SK-N-SH (cell line): ENCODE measurements at regions not wholly inside any gene's neighbourhood (a gene's known extent, or its start where the extent isn't known, plus 50 kb on each side); places are given as distances from the start of the nearest gene placed in this dataset.

Experiments used
- CTCF ChIA-PET: fragments of 300-600, 350-600 bp; formaldehyde crosslinking; extraction: SDS; loops from one replicate; lab custom pipeline; 2021; lab: Yijun Ruan, JAX
- POLR2A ChIA-PET: fragments of 350-600 bp; sonication (Branson Sonifier 250); formaldehyde crosslinking; extraction: SDS; loops from one replicate; lab custom pipeline; 2020; ENCODE audit warnings: antibody characterized with exemption, inconsistent platforms; lab: Yijun Ruan, JAX
- DNase-seq: peaks from one replicate; pipeline ENCODE4 v3.0.0; 2012
- H2AFZ ChIP-seq: fragments of 200-600 bp; sonication (generic); 2 replicates; pipeline ENCODE4 v1.8.1; 2016; ENCODE audit warnings: antibody characterized with exemption, mild to moderate bottlenecking, low read depth
- H3F3A ChIP-seq: fragments of 200-600 bp; sonication (generic); replicated peaks from 2 replicates; pipeline ENCODE3; 2016; ENCODE audit warnings: antibody characterized with exemption, mild to moderate bottlenecking; ENCODE audit not compliant: insufficient read depth
- H3K27ac ChIP-seq, 2 experiments: fragments of 200-500 bp in 1 of 2; fragments of 200-600 bp in 1 of 2; sonication (Bioruptor generic) in 1 of 2; sonication (generic), shearing (Covaris generic) in 1 of 2; 2 replicates each; pipeline versions ENCODE4 v1.5.1 to v1.6.1; 2014 to 2016; ENCODE audit warnings: low read depth in 2 of 2, inconsistent platforms in 1 of 2, low read length in 1 of 2, mild to moderate bottlenecking in 1 of 2, mixed read lengths in 1 of 2
- H3K27me3 ChIP-seq: fragments of 200-600 bp; sonication (generic), shearing (Covaris generic); 2 replicates; pipeline ENCODE4 v1.6.1; 2016; ENCODE audit warnings: mixed run types; ENCODE audit not compliant: insufficient read depth
- H3K36me3 ChIP-seq, 2 experiments: fragments of 200-500 bp in 1 of 2; fragments of 200-600 bp in 1 of 2; sonication (Bioruptor generic) in 1 of 2; sonication (generic) in 1 of 2; replicated peaks in 1 of 2; 2 replicates each; pipeline versions ENCODE3 to v1.5.1; 2014 to 2016; ENCODE audit warnings: low read length in 1 of 2, mild to moderate bottlenecking in 1 of 2; ENCODE audit not compliant: insufficient read depth in 2 of 2, control insufficient read depth in 1 of 2
- H3K4me1 ChIP-seq, 2 experiments: fragments of 200-500 bp in 1 of 2; fragments of 200-600 bp in 1 of 2; sonication (Bioruptor generic) in 1 of 2; sonication (generic), shearing (Covaris generic) in 1 of 2; 2 replicates each; pipeline versions ENCODE4 v1.5.1 to v1.6.1; 2014 to 2016; ENCODE audit warnings: low read depth in 1 of 2, low read length in 1 of 2, mixed run types in 1 of 2; ENCODE audit not compliant: insufficient read depth in 2 of 2, control insufficient read depth in 1 of 2
- H3K4me2 ChIP-seq: fragments of 200-600 bp; sonication (generic), shearing (Covaris generic); 2 replicates; pipeline ENCODE4 v1.6.1; 2017; ENCODE audit warnings: mixed run types
- H3K4me3 ChIP-seq, 2 experiments: fragments of 200-500 bp in 1 of 2; fragments of 200-600 bp in 1 of 2; sonication (Bioruptor generic) in 1 of 2; sonication (generic), shearing (Covaris generic) in 1 of 2; 2 replicates each; pipeline versions ENCODE4 v1.5.1 to v1.8.1; 2014 to 2016; ENCODE audit warnings: low read depth in 2 of 2, inconsistent platforms in 1 of 2, low read length in 1 of 2, mild to moderate bottlenecking in 1 of 2, mixed read lengths in 1 of 2, moderate library complexity in 1 of 2
- H3K79me2 ChIP-seq: fragments of 200-600 bp; sonication (generic); 2 replicates; pipeline ENCODE4 v1.8.1; 2017; ENCODE audit warnings: mild to moderate bottlenecking; ENCODE audit not compliant: insufficient read depth
- H3K9ac ChIP-seq: fragments of 200-600 bp; sonication (generic); 2 replicates; pipeline ENCODE4 v1.6.1; 2017; ENCODE audit warnings: mixed run types
- H3K9me2 ChIP-seq: fragments of 200-600 bp; sonication (generic); 2 replicates; pipeline ENCODE4 v1.6.1; 2017; ENCODE audit warnings: mixed run types
- H3K9me3 ChIP-seq: fragments of 200-600 bp; sonication (generic); 2 replicates; pipeline ENCODE4 v1.6.1; 2017; ENCODE audit warnings: mixed run types, mild to moderate bottlenecking, moderate library complexity
- H4K20me1 ChIP-seq: fragments of 200-600 bp; sonication (generic); 2 replicates; pipeline ENCODE4 v1.6.1; 2017; ENCODE audit warnings: mild to moderate bottlenecking, mixed run types; ENCODE audit not compliant: insufficient read depth
- ELF1 ChIP-seq: IDR thresholded peaks from 2 replicates; pipeline ENCODE4 v1.4.0; 2012
- FOXJ3 ChIP-seq: sonication (generic); formaldehyde crosslinking; IDR thresholded peaks from 2 replicates; pipeline ENCODE4 v1.5.1; 2020; ENCODE audit warnings: mild to moderate bottlenecking, missing genetic modification reagents
- GABPA ChIP-seq: IDR thresholded peaks from 2 replicates; pipeline ENCODE4 v1.4.0; 2012; ENCODE audit warnings: low read depth, mild to moderate bottlenecking
- GATA2 ChIP-seq: sonication (generic); formaldehyde crosslinking; IDR thresholded peaks from 2 replicates; pipeline ENCODE4 v1.5.0; 2020; ENCODE audit warnings: mild to moderate bottlenecking, missing genetic modification reagents
- JUND ChIP-seq: IDR thresholded peaks from 2 replicates; pipeline ENCODE4 v1.4.0; 2012
- MXI1 ChIP-seq: IDR thresholded peaks from 2 replicates; pipeline ENCODE4 v1.6.1; 2012; ENCODE audit warnings: mild to moderate bottlenecking, low read depth, low read length, improper control_type of control experiment
- NFIC ChIP-seq: IDR thresholded peaks from 2 replicates; pipeline ENCODE4 v1.4.0; 2012; ENCODE audit warnings: borderline replicate concordance
- PBX3 ChIP-seq: IDR thresholded peaks from 2 replicates; pipeline ENCODE4; 2012
- POLR2AphosphoS5 ChIP-seq: IDR thresholded peaks from 2 replicates; pipeline ENCODE4 v1.6.1; 2012; ENCODE audit warnings: low read depth, low read length
- RAD21 ChIP-seq: IDR thresholded peaks from 2 replicates; pipeline ENCODE4 v1.6.1; 2012; ENCODE audit warnings: mild to moderate bottlenecking, low read length
- RCOR1 ChIP-seq: fragments of 150-350 bp; IDR thresholded peaks from 2 replicates; pipeline ENCODE4 v1.6.1; 2017; ENCODE audit warnings: antibody characterized with exemption, low read length
- SMC3 ChIP-seq: IDR thresholded peaks from 2 replicates; pipeline ENCODE4 v1.6.1; 2012; ENCODE audit warnings: low read depth, low read length, improper control_type of control experiment
- TAF1 ChIP-seq: IDR thresholded peaks from 2 replicates; pipeline ENCODE4 v1.6.1; 2012; ENCODE audit warnings: low read depth, mild to moderate bottlenecking, low read length, moderate library complexity, borderline replicate concordance
- USF2 ChIP-seq: fragments of 150-350 bp; IDR thresholded peaks from 2 replicates; pipeline ENCODE4 v1.6.1; 2017; ENCODE audit warnings: antibody characterized with exemption, low read length, low read depth, borderline replicate concordance
- YY1 ChIP-seq: IDR thresholded peaks from 2 replicates; pipeline ENCODE4 v1.4.0; 2012; ENCODE audit warnings: low read depth, mild to moderate bottlenecking
- ZBTB33 ChIP-seq: IDR thresholded peaks from 2 replicates; pipeline ENCODE4 v1.4.0; 2012; ENCODE audit warnings: low read depth, borderline replicate concordance
- WGBS: methylation state at CpG from one replicate; pipeline ENCODE4 v1.1.6; 2017; ENCODE audit warnings: low lambda C conversion rate; 5-methylcytosine and 5-hydroxymethylcytosine counted together
- TF ChIP-seq, protein P1 (sequence below): fragments of 200-600 bp; sonication (generic); IDR thresholded peaks from 2 replicates; pipeline ENCODE4 v1.6.1; 2017; ENCODE audit warnings: antibody characterized with exemption, mild to moderate bottlenecking, moderate library complexity

DNA sequence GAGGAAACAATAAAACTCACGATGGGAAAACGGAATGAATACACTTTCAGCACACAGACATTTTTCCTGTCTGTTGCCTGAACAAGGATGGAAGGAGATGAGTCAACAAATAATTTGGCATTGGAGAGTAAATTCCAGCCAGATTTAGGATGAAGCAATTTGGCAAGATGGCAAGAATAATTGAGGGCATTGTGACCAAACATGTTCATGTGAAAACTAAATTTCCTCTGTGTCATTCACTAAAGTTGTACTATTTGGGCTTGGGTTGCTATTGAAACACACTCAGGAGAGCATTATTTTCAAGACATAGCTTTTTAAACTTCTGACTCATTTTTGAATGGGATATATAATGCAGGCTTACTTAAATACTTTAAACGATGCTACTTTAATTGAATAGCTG is 1614.4 kb downstream of the PCDH19 start:
- Histone ChIP-seq H3K4me2 (no peak overlapping the region), H3K79me2 (no peaks in the 10 kb centered on the region), H3K36me3 (no peaks in the 10 kb centered on the region), H4K20me1 (no peaks in the 10 kb centered on the region), H3K9me3 (no peaks in the 10 kb centered on the region), H3K27ac (peak overlapping the region in 1 of 2 experiments; percentile 49; a peak in 2 of 4 replicates), H3K9me2 (no peaks in the 10 kb centered on the region), H3K4me1 (no peaks in the 10 kb centered on the region), H3F3A (no peaks in the 10 kb centered on the region), H3K27me3 (no peaks in the 10 kb centered on the region), H3K4me3 (no peak overlapping the region), H3K9ac (no peak overlapping the region), H2AFZ (no peak overlapping the region)
- DNase-seq = no peak
- POLR2A ChIA-PET = no interaction called here
- WGBS = 4% methylated on average over 3 of the region's 3 CpGs
- no peak for TF ChIP-seq ZBTB33
- no peak for TF ChIP-seq SMC3
- TF ChIP-seq GATA2 (CRISPR knock-in tag) = no peak
- no peak for TF ChIP-seq JUND
- TF ChIP-seq RAD21 = no peak
- TF ChIP-seq, protein P1, sequence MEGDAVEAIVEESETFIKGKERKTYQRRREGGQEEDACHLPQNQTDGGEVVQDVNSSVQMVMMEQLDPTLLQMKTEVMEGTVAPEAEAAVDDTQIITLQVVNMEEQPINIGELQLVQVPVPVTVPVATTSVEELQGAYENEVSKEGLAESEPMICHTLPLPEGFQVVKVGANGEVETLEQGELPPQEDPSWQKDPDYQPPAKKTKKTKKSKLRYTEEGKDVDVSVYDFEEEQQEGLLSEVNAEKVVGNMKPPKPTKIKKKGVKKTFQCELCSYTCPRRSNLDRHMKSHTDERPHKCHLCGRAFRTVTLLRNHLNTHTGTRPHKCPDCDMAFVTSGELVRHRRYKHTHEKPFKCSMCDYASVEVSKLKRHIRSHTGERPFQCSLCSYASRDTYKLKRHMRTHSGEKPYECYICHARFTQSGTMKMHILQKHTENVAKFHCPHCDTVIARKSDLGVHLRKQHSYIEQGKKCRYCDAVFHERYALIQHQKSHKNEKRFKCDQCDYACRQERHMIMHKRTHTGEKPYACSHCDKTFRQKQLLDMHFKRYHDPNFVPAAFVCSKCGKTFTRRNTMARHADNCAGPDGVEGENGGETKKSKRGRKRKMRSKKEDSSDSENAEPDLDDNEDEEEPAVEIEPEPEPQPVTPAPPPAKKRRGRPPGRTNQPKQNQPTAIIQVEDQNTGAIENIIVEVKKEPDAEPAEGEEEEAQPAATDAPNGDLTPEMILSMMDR = no peak
- TF ChIP-seq MXI1 = no peak
- TF ChIP-seq TAF1 = no peak
- TF ChIP-seq POLR2AphosphoS5 = no peak
- no peak for TF ChIP-seq GABPA
- TF ChIP-seq FOXJ3 (CRISPR knock-in tag) = no peak
- no peak for TF ChIP-seq ELF1
- TF ChIP-seq PBX3 = no peak
- no peak for TF ChIP-seq NFIC
- no peak for TF ChIP-seq YY1
- no peak for TF ChIP-seq USF2
- TF ChIP-seq RCOR1 = no peak
- CTCF ChIA-PET = no interaction called here
